ENCODE measurements at regions not wholly inside any gene's neighbourhood (a gene's known extent, or its start where the extent isn't known, plus 50 kb on each side); places are given as distances from the start of the nearest gene placed in this dataset.

- TF ChIP-seq EZH2 (IDR thresholded peaks at IDR 0.05; ENCODE audit: insufficient read depth, poor library complexity, severe bottlenecking) = no peak
- TF ChIP-seq EZH2phosphoT487 (IDR thresholded peaks at IDR 0.05; ENCODE audit: insufficient read depth, low read depth) = no peak
These were observed 158.7 kb downstream of the SPRY1 start for GRCh38 chr4:123555233-123555806.
